Erythroblast (primary cell): ENCODE measurements at regions not wholly inside any gene's neighbourhood (a gene's known extent, or its start where the extent isn't known, plus 50 kb on each side); places are given as distances from the start of the nearest gene placed in this dataset.
A peak's percentile ranks its signal among the peaks of the same experiment; 100 is the strongest.
"Not testable (repeated sequence)": the region's sequence is repeated elsewhere in the genome, so short reads cannot be mapped to it uniquely, and the experiment has no call there.

ENCODE experiments used
- DNase-seq, 2 experiments: peaks; one replicate each; lab custom pipeline; 2025; lab: John Stamatoyannopoulos, UW
- GATA1 ChIP-seq: IDR thresholded peaks from 2 replicates; pipeline ENCODE4 v1.6.1; 2011; ENCODE audit warnings: low read depth, mild to moderate bottlenecking, control low read depth, low read length, moderate library complexity
- POLR2A ChIP-seq: IDR thresholded peaks from 2 replicates; pipeline ENCODE4 v1.6.1; 2011; ENCODE audit warnings: mild to moderate bottlenecking, low read length

GRCh38 chr5:143957455-143957854 lies 145.5 kb downstream of the HMHB1 start:
- TF ChIP-seq GATA1: no peak
- no peak for TF ChIP-seq POLR2A
- no peak for DNase-seq

- DNase-seq: no peak
- TF ChIP-seq POLR2A: no peak
- no peak for TF ChIP-seq GATA1
Observed at GRCh38 chr5:143962201-143962600, 150.2 kb downstream of the HMHB1 start.

GRCh38 chr5:143964919-143965318 lies 153.0 kb downstream of the HMHB1 start:
- TF ChIP-seq GATA1 (no peak), POLR2A (no peak)
- no peak for DNase-seq

- DNase-seq: no peak
- TF ChIP-seq GATA1 (no peak), POLR2A (no peak)
Observed at GRCh38 chr5:143966280-143966679, 154.3 kb downstream of the HMHB1 start.

GRCh38 chr5:143968071-143968878 lies 156.3 kb downstream of the HMHB1 start:
- peak; percentile 9 to 45 for DNase-seq
- TF ChIP-seq POLR2A (no peak), GATA1 (no peak)

GRCh38 chr5:143970159-143970558 lies 158.2 kb downstream of the HMHB1 start:
- no peak for TF ChIP-seq POLR2A
- no peak for TF ChIP-seq GATA1
- no peak for DNase-seq

GRCh38 chr5:143972068-143972467 lies 160.1 kb downstream of the HMHB1 start:
- DNase-seq: no peak
- TF ChIP-seq POLR2A (no peak), GATA1 (no peak)

GRCh38 chr5:143976055-143976454 lies 164.1 kb downstream of the HMHB1 start:
- DNase-seq: no peak

GRCh38 chr5:143977891-143978461 lies 166.0 kb downstream of the HMHB1 start:
- no peak for DNase-seq
- TF ChIP-seq GATA1 (no peak), POLR2A (no peak)

More at GRCh38 chr5:143976055-143976454, 164.1 kb downstream of the HMHB1 start:
- TF ChIP-seq POLR2A: no peak
- TF ChIP-seq GATA1: no peak

- no peak for DNase-seq
- TF ChIP-seq GATA1 (no peak), POLR2A (no peak)
Observed at GRCh38 chr5:143979044-143979690, 167.2 kb downstream of the HMHB1 start.

GRCh38 chr5:143980506-143980905 lies 168.5 kb downstream of the HMHB1 start:
- DNase-seq: no peak
- TF ChIP-seq GATA1: no peak
- TF ChIP-seq POLR2A: no peak

GRCh38 chr5:143982957-143983356 lies 171.0 kb downstream of the HMHB1 start:
- DNase-seq: not testable (repeated sequence)

- TF ChIP-seq GATA1 (no peak), POLR2A (no peak)
- no peak for DNase-seq
Observed at GRCh38 chr5:143985832-143986515, 174.0 kb downstream of the HMHB1 start.
